ENCODE measurements at regions not wholly inside any gene's neighbourhood (a gene's known extent, or its start where the extent isn't known, plus 50 kb on each side); places are given as distances from the start of the nearest gene placed in this dataset.

DNA sequence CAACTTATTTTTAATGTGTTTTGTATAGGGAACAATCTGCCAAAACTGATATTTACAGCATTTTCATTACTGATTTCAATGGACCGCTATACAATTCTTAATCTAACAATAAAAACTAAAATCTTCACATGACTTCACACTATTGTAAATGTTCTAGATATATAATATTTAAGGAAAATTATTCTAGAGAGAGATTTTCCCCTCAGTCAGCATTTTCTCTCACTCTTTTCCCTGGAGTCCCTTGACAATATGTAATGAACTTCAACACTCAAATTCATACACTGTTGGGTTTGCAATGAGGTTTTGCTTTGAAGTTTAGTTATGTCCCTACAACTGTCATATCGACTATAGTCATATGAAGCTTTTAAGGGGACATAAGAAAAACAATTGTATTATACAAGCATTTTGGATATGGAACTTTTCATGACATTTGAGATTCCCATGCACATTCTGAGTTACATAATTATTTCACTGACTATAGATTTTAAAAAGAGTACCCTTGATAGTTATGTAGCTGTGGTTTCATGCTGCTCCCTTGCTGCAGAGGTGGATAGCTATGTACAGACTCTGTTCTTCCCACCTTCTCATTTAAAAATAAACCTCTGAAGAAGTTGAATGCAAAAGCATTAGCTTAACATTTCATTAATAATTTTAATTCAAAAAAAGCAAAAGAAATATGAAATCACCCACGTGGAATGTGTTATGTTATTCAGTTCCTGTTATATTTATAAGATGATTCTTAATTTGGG lies 338.5 kb downstream of the AKAIN1 start:
- no peaks in the 10 kb centered on the region for H3K27me3 ChIP-seq (ENCODE audit: control insufficient read depth, insufficient read depth, low read length)
- H3K27ac ChIP-seq (ENCODE audit: low read depth, low read length): no peak overlapping the region
- DNase-seq (ENCODE audit: low read depth, low spot score): no peak
- H3K4me3 ChIP-seq (ENCODE audit: low read depth, low read length): no peak overlapping the region
- ChIA-PET CTCF (no interaction called here), POLR2A (no interaction called here)
- H3K9me3 ChIP-seq (ENCODE audit: control insufficient read depth, insufficient read depth, low read length): peaks cover 6% of the 10 kb centered on the region; the same call in 1 of the 2 replicates
- TF ChIP-seq, protein P1, sequence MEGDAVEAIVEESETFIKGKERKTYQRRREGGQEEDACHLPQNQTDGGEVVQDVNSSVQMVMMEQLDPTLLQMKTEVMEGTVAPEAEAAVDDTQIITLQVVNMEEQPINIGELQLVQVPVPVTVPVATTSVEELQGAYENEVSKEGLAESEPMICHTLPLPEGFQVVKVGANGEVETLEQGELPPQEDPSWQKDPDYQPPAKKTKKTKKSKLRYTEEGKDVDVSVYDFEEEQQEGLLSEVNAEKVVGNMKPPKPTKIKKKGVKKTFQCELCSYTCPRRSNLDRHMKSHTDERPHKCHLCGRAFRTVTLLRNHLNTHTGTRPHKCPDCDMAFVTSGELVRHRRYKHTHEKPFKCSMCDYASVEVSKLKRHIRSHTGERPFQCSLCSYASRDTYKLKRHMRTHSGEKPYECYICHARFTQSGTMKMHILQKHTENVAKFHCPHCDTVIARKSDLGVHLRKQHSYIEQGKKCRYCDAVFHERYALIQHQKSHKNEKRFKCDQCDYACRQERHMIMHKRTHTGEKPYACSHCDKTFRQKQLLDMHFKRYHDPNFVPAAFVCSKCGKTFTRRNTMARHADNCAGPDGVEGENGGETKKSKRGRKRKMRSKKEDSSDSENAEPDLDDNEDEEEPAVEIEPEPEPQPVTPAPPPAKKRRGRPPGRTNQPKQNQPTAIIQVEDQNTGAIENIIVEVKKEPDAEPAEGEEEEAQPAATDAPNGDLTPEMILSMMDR (IDR thresholded peaks at IDR 0.05; ENCODE audit: low read depth, low read length): no peak

DNA sequence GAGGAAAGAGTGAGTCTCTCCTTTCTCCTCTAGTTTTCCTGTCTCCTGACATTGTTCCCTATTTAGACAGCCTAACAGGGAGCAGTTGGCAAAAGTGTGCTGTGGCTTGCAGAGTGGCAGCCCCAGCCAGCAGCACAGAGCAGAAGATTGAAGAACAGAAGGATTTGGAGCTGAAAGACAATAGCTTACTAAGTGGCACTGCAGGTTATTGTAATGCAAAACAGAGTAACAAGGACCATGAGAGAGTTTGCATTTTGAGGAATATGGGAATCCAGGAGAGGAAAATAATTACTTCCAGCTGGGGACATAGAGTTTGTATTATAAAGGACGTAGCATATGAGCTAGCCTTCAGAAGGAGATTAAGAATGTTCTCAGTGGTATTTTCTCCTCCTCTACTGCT lies 342.4 kb downstream of the AKAIN1 start:
- TF ChIP-seq, protein P1 (IDR thresholded peaks at IDR 0.05; ENCODE audit: low read depth, low read length): no peak
- CTCF ChIA-PET: no interaction called here
- POLR2A ChIA-PET: no interaction called here
- H3K27ac ChIP-seq (ENCODE audit: low read depth, low read length): no peak overlapping the region
- DNase-seq (ENCODE audit: low read depth, low spot score): no peak
- peaks cover 12% of the 10 kb centered on the region; the same call in 1 of the 2 replicates for H3K9me3 ChIP-seq (ENCODE audit: control insufficient read depth, insufficient read depth, low read length)
- no peak overlapping the region for H3K4me3 ChIP-seq (ENCODE audit: low read depth, low read length)
- H3K27me3 ChIP-seq (ENCODE audit: control insufficient read depth, insufficient read depth, low read length): no peaks in the 10 kb centered on the region

DNA sequence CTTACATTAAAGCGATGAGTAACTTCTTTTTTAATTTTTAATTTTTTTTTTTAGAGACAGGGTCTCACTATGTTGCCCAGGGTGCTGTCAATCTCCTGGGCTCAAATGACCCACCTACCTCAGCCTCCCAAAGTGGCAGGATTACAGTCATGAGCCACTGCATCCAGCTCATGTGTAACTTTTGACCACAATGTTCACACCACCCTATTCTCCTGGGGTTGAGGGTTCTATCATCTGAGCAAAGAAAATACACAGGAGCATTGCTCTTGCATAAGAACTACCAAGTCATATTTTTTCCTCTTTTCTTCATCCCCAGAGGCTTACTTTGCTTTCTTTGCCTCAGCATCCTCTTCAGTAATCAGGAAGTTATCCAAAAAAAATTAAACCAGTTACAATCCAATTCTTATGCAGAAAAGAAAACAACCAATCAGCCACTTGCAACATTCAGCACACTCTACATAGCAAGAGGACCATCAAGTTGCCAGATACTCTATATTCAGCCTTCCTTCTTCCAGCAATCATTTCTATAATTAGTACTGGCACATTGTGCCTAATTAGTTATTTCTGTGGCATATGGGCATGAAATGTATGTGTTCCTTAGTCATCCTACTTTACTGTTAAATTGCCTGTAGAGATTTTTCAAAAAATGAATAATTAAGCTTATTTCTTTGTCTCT lies 345.6 kb downstream of the AKAIN1 start:
- Histone ChIP-seq H3K27me3 (ENCODE audit: control insufficient read depth, insufficient read depth, low read length) (no peaks in the 10 kb centered on the region), H3K27ac (ENCODE audit: low read depth, low read length) (no peak overlapping the region), H3K4me3 (ENCODE audit: low read depth, low read length) (no peak overlapping the region), H3K9me3 (ENCODE audit: control insufficient read depth, insufficient read depth, low read length) (peaks cover 17% of the 10 kb centered on the region; the same call in 1 of the 2 replicates)
- POLR2A ChIA-PET: no interaction called here
- CTCF ChIA-PET: no interaction called here
- TF ChIP-seq, protein P1 (IDR thresholded peaks at IDR 0.05; ENCODE audit: low read depth, low read length): no peak
- no peak for DNase-seq (ENCODE audit: low read depth, low spot score)

DNA sequence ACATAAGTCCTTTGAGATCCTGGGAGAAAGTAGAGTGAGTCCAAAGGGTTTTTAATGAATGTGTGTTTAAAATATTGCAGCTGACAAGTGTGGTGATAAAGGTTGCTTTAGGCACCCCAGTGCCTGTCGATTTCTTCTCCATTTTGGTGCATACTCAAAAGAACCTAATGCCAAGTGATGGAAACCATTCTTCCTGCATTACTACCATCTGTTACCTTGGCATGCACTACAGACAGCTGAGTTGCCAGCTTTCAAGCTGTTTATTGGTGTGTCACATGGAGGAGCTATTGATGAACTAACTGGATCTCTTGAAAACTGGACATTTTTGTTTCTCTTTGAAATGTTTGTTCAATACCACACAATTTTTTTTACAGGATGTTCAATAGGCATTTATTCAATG lies 350.0 kb downstream of the AKAIN1 start:
- Histone ChIP-seq H3K27ac (ENCODE audit: low read depth, low read length) (no peak overlapping the region), H3K27me3 (ENCODE audit: control insufficient read depth, insufficient read depth, low read length) (no peaks in the 10 kb centered on the region), H3K9me3 (ENCODE audit: control insufficient read depth, insufficient read depth, low read length) (peaks cover 18% of the 10 kb centered on the region; the same call in 1 of the 2 replicates), H3K4me3 (ENCODE audit: low read depth, low read length) (no peak overlapping the region)
- CTCF ChIA-PET: no interaction called here
- TF ChIP-seq, protein P1 (IDR thresholded peaks at IDR 0.05; ENCODE audit: low read depth, low read length): no peak
- DNase-seq (ENCODE audit: low read depth, low spot score): no peak
- POLR2A ChIA-PET: no interaction called here

DNA sequence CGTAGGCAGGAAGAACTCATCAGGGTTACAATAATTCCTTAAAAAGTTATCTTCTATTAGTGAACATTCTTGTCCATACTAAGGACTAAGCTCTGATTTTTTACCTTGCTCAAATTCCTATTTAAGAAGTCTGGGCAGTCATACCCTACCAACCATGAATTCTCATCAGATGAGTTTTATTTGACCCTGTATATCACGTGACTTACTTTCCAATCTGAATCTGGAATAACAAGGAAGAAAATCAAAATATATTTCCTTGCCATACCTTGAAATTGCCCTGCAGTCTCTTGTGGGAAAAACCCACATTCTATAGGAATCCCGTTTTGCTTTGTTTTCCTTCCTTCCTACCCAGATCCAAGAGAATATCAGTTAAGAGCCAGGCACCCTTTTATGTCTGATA lies 352.7 kb downstream of the AKAIN1 start:
- no peak for DNase-seq (ENCODE audit: low read depth, low spot score)
- H3K9me3 ChIP-seq (ENCODE audit: control insufficient read depth, insufficient read depth, low read length): peaks cover 23% of the 10 kb centered on the region; the same call in 1 of the 2 replicates
- TF ChIP-seq, protein P1 (IDR thresholded peaks at IDR 0.05; ENCODE audit: low read depth, low read length): no peak
- CTCF ChIA-PET: no interaction called here
- no peak overlapping the region for H3K4me3 ChIP-seq (ENCODE audit: low read depth, low read length)
- H3K27ac ChIP-seq (ENCODE audit: low read depth, low read length): no peak overlapping the region
- POLR2A ChIA-PET: no interaction called here
- no peaks in the 10 kb centered on the region for H3K27me3 ChIP-seq (ENCODE audit: control insufficient read depth, insufficient read depth, low read length)
